Right lung (tissue), 2 donors: ENCODE measurements at regions not wholly inside any gene's neighbourhood (a gene's known extent, or its start where the extent isn't known, plus 50 kb on each side); places are given as distances from the start of the nearest gene placed in this dataset.

ENCODE experiments used
- DNase-seq, 2 donors: peaks; one replicate each; pipeline ENCODE4 v3.0.0-alpha.2; 2013

- peak in 1 of 2 donors; percentile 24 for DNase-seq
These were observed 413.2 kb downstream of the CDH26 start for GRCh38 chr20:60371384-60371783.

- DNase-seq: no peak
These were observed 414.1 kb downstream of the CDH26 start for GRCh38 chr20:60372275-60372674.

- no peak for DNase-seq
These were observed 414.6 kb downstream of the CDH26 start for GRCh38 chr20:60372822-60373221.

GRCh38 chr20:60378620-60379019, 420.4 kb downstream of the CDH26 start:
- no peak for DNase-seq

GRCh38 chr20:60381643-60382400, 423.6 kb downstream of the CDH26 start:
- no peak for DNase-seq

GRCh38 chr20:60389441-60389840, 431.2 kb downstream of the CDH26 start:
- no peak for DNase-seq

GRCh38 chr20:60389882-60390281, 431.7 kb downstream of the CDH26 start:
- no peak for DNase-seq

GRCh38 chr20:60395991-60396390, 437.8 kb downstream of the CDH26 start:
- no peak for DNase-seq

- DNase-seq: no peak
These were observed 442.3 kb downstream of the CDH26 start for GRCh38 chr20:60400567-60400966.

- no peak for DNase-seq
These were observed 444.2 kb downstream of the CDH26 start for GRCh38 chr20:60402189-60403058.

- DNase-seq: peak in 1 of 2 donors; percentile 6
These were observed 445.0 kb downstream of the CDH26 start for GRCh38 chr20:60403105-60403741.

GRCh38 chr20:60407011-60407771, 449.0 kb downstream of the CDH26 start:
- DNase-seq: no peak

GRCh38 chr20:60407938-60408337, 449.7 kb downstream of the CDH26 start:
- DNase-seq: no peak

GRCh38 chr20:60408435-60408834, 450.2 kb downstream of the CDH26 start:
- DNase-seq: no peak

GRCh38 chr20:60410618-60411264, 452.5 kb downstream of the CDH26 start:
- DNase-seq: no peak

- DNase-seq: no peak
These were observed 453.6 kb downstream of the CDH26 start for GRCh38 chr20:60411813-60412212.

- DNase-seq: no peak
These were observed 462.5 kb downstream of the CDH26 start for GRCh38 chr20:60420676-60421229.

- no peak for DNase-seq
These were observed 464.6 kb downstream of the CDH26 start for GRCh38 chr20:60422848-60423247.

- DNase-seq: no peak
These were observed 466.2 kb downstream of the CDH26 start for GRCh38 chr20:60424267-60424902.

GRCh38 chr20:60427516-60427915, 469.3 kb downstream of the CDH26 start:
- DNase-seq: no peak
